SK-N-SH (cell line): ENCODE measurements at regions not wholly inside any gene's neighbourhood (a gene's known extent, or its start where the extent isn't known, plus 50 kb on each side); places are given as distances from the start of the nearest gene placed in this dataset.
"Not testable (repeated sequence)": the region's sequence is repeated elsewhere in the genome, so short reads cannot be mapped to it uniquely, and the experiment has no call there.

Experiments used
- CTCF ChIP-seq: fragments of 200-600 bp; sonication (generic); IDR thresholded peaks from 2 replicates; pipeline ENCODE4 v1.6.1; 2017; ENCODE audit warnings: antibody characterized with exemption, mild to moderate bottlenecking, moderate library complexity
- JUND ChIP-seq: IDR thresholded peaks from 2 replicates; pipeline ENCODE4 v1.4.0; 2012
- MAX ChIP-seq: IDR thresholded peaks from 2 replicates; pipeline ENCODE4 v1.4.0; 2012; ENCODE audit warnings: low read depth
- MEF2A ChIP-seq: IDR thresholded peaks from 2 replicates; pipeline ENCODE4 v1.4.0; 2012; ENCODE audit warnings: low read depth, borderline replicate concordance
- MXI1 ChIP-seq: IDR thresholded peaks from 2 replicates; pipeline ENCODE4 v1.6.1; 2012; ENCODE audit warnings: mild to moderate bottlenecking, low read depth, low read length, improper control_type of control experiment
- POLR2AphosphoS5 ChIP-seq: IDR thresholded peaks from 2 replicates; pipeline ENCODE4 v1.6.1; 2012; ENCODE audit warnings: low read depth, low read length
- REST ChIP-seq: IDR thresholded peaks from 2 replicates; pipeline ENCODE4 v1.6.1; 2012; ENCODE audit warnings: mild to moderate bottlenecking, low read depth, low read length, moderate library complexity
- TEAD4 ChIP-seq: IDR thresholded peaks from 2 replicates; pipeline ENCODE4 v1.4.0; 2012; ENCODE audit warnings: mild to moderate bottlenecking, borderline replicate concordance; ENCODE audit not compliant: insufficient read depth
- YY1 ChIP-seq: IDR thresholded peaks from 2 replicates; pipeline ENCODE4 v1.4.0; 2012; ENCODE audit warnings: low read depth, mild to moderate bottlenecking

- TF ChIP-seq CTCF, TEAD4, REST, MXI1, POLR2AphosphoS5, MEF2A, JUND, MAX, YY1: not testable (repeated sequence)
Observed at GRCh38 chr2:120545007-120545406, 190.7 kb upstream of the GLI2 start.
